ENCODE measurements at regions not wholly inside any gene's neighbourhood (a gene's known extent, or its start where the extent isn't known, plus 50 kb on each side); places are given as distances from the start of the nearest gene placed in this dataset.

DNA sequence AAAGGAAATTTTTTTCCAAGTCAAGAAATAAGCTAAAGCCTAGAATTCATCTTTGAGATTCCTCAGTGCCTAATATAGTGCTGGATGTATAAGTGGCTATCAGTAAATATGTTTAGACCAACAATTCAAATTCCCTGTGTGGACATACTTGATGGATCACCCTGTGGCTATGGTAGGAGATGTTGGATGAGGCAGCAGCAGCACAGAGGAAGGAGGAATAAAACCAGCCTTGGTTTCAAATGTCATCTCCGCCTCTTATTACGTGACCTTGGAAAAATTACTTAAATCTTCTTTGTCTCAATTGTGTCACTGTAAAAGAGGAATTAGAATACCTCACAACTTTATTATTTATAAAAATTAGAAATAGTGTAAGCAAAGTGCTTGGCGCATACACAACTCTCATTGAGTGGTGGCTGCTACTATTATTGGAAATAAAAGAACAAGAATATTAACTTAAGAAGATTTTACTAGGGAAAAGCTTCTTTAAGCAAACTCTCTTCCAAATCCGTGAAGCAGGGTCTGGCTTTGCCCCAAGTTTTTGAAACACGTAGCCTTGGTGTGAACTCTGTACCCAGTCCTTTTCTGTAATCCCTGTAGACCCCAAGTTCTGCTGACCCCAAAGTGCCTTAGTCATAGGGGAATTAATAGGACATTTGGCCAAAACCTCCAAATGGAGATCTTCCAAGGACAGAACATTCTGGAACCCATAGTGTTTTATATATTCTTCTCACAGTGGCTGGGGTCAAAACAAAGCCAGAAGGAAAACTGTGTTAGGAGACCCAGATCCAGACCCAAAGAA is 283.8 kb downstream of the PTEN start:
- H3K4me3 ChIP-seq (ENCODE audit: low read depth, low read length): no peak overlapping the region
- TF ChIP-seq, protein P1, sequence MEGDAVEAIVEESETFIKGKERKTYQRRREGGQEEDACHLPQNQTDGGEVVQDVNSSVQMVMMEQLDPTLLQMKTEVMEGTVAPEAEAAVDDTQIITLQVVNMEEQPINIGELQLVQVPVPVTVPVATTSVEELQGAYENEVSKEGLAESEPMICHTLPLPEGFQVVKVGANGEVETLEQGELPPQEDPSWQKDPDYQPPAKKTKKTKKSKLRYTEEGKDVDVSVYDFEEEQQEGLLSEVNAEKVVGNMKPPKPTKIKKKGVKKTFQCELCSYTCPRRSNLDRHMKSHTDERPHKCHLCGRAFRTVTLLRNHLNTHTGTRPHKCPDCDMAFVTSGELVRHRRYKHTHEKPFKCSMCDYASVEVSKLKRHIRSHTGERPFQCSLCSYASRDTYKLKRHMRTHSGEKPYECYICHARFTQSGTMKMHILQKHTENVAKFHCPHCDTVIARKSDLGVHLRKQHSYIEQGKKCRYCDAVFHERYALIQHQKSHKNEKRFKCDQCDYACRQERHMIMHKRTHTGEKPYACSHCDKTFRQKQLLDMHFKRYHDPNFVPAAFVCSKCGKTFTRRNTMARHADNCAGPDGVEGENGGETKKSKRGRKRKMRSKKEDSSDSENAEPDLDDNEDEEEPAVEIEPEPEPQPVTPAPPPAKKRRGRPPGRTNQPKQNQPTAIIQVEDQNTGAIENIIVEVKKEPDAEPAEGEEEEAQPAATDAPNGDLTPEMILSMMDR (IDR thresholded peaks at IDR 0.05; ENCODE audit: control insufficient read depth, extremely low read depth, insufficient read depth): no peak
- DNase-seq (ENCODE audit: low read depth): no peak

DNA sequence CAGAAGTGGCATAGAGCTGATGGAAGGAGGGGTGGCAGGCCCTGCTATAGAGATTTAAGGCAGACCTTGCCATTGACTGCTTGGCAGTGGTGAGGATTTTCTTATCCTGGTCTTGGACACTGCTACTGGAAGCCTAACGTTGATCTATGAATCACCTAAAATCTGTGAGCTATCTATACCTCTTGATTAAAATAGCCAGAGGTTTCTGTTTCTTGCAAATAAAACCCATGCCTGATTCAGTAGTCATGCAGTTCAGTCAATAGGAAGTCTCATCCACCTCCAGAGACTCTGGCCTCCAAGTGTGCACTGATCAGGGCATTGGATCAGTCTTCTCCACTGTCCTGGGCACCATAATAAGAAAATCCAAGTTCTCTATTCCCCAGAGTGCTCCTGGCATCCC is 286.5 kb downstream of the PTEN start:
- DNase-seq (ENCODE audit: low read depth): no peak
- no peak overlapping the region for H3K4me3 ChIP-seq (ENCODE audit: low read depth, low read length)
- TF ChIP-seq, protein P1 (IDR thresholded peaks at IDR 0.05; ENCODE audit: control insufficient read depth, extremely low read depth, insufficient read depth): no peak

DNA sequence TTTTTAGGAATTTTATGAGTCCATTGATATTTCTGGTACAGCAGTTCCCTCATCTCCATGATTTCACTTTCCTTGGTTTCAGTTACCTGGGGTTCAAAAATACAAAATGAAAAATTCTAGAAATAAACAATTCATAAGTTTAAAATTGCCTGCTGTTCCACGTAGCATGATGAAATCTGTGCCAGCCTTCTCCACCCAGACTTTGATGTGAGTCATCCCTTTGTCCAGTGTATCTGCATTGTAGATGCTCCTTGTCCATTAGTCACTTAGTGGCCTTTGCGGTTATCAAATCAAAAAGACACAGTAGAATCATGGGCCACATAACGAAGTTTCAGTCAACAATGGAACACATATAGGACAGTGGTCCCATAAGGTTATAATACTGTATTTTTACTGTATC is 286.9 kb downstream of the PTEN start:
- DNase-seq (ENCODE audit: low read depth): no peak

DNA sequence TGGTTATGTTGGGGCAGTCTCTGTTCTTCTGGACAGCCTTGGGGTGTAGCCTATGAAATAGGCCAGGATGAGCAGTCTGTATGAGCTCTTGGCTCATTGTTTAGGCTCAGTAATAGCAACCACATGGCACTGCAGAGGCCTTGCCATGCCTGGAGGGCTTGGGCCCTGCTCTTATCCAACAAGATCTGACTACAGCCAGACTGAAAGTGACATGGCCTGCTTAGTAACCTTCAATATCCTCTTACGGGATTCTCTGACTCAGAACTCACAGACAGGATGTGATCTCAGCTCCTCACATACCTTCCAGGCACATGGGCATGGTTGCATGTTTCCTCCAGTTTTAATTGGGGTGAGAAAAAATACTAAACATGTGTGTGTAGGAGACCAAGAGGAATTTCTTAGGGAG is 289.3 kb downstream of the PTEN start:
- TF ChIP-seq, protein P1 (IDR thresholded peaks at IDR 0.05; ENCODE audit: control insufficient read depth, extremely low read depth, insufficient read depth): no peak
- DNase-seq (ENCODE audit: low read depth): no peak
- no peak overlapping the region for H3K4me3 ChIP-seq (ENCODE audit: low read depth, low read length)

More for the DNA sequence above, 286.9 kb downstream of the PTEN start:
- TF ChIP-seq, protein P1 (IDR thresholded peaks at IDR 0.05; ENCODE audit: control insufficient read depth, extremely low read depth, insufficient read depth): no peak
- no peak overlapping the region for H3K4me3 ChIP-seq (ENCODE audit: low read depth, low read length)

DNA sequence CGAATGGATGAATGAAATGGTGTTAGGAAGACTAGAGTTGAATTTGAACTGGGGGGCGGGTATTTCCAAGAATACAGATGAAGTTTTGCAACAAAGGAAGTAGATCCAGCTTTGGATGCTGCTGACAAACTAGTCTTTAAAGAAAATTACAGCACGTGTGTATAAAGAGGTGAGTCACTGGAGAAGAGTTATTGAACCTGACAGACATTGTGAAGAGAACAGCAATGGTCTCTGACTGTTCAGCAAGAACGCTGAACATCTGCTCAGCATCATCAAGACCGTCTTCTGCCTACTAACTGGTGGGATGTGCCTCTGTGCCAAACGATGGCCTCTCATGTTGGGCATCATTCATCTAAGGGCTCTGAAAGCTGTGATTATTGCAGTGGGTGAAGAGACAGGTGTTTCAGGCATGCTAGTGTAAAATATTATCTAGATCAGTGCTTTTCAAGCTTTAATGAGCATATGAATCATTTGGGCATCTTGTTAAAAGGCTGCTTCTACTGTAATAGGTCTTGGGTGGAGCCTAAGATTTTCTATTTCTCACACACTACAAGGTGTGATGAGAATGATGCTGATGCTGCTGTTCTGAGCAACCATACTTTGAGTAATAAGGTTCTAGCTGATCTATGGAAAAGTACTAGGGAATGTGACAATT is 291.3 kb downstream of the PTEN start:
- no peak overlapping the region for H3K4me3 ChIP-seq (ENCODE audit: low read depth, low read length)
- TF ChIP-seq, protein P1 (IDR thresholded peaks at IDR 0.05; ENCODE audit: control insufficient read depth, extremely low read depth, insufficient read depth): no peak
- DNase-seq (ENCODE audit: low read depth): no peak

DNA sequence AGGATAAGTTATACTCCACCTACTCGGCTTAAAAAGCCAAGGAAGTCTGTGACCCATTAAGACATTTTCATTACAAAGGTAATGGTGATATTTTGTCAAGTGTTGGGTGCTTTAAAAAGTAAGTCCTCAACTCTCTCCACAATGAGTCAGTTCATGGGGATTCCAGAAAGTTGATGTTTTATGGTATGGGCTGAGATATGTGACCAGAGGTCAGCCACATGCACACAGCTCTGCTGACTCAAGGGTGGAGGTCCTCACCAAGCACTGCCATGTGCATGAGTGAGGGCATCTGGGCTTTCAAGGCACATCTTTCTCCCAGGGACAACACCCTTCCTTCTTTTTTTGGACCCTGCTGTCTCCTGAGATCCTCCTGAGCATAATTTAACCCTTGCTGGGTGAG is 292.9 kb downstream of the PTEN start:
- no peak for DNase-seq (ENCODE audit: low read depth)
- TF ChIP-seq, protein P1 (IDR thresholded peaks at IDR 0.05; ENCODE audit: control insufficient read depth, extremely low read depth, insufficient read depth): no peak
- no peak overlapping the region for H3K4me3 ChIP-seq (ENCODE audit: low read depth, low read length)

Measured in LNCaP clone FGC (cell line).